Endodermal cell (in vitro differentiated cells): ENCODE measurements at regions not wholly inside any gene's neighbourhood (a gene's known extent, or its start where the extent isn't known, plus 50 kb on each side); places are given as distances from the start of the nearest gene placed in this dataset.
"Not testable (repeated sequence)": the region's sequence is repeated elsewhere in the genome, so short reads cannot be mapped to it uniquely, and the experiment has no call there.

Source experiments
- DNase-seq: peaks from one replicate; pipeline ENCODE4 v3.0.0-alpha.2; 2017
- H3K27ac ChIP-seq: 2 replicates; pipeline ENCODE4 v1.5.1; 2013; ENCODE audit warnings: mild to moderate bottlenecking, low read depth, low read length, moderate library complexity
- H3K27me3 ChIP-seq: 2 replicates; pipeline ENCODE4 v1.6.1; 2013; ENCODE audit warnings: mild to moderate bottlenecking, low read length, moderate library complexity; ENCODE audit not compliant: insufficient read depth, control insufficient read depth, poor library complexity, severe bottlenecking
- H3K36me3 ChIP-seq: 2 replicates; pipeline ENCODE4 v1.7.0; 2013; ENCODE audit warnings: mild to moderate bottlenecking, low read length, moderate library complexity; ENCODE audit not compliant: control insufficient read depth, insufficient read depth
- H3K4me1 ChIP-seq: one replicate; pipeline ENCODE4 v1.7.0; 2013; ENCODE audit warnings: low read length; ENCODE audit not compliant: control insufficient read depth, insufficient read depth
- H3K4me3 ChIP-seq: 2 replicates; pipeline ENCODE4 v1.5.1; 2013; ENCODE audit warnings: mild to moderate bottlenecking, low read length, moderate library complexity
- H3K9ac ChIP-seq: 2 replicates; pipeline ENCODE4 v1.6.1; 2013; ENCODE audit warnings: mild to moderate bottlenecking, low read length, moderate library complexity; ENCODE audit not compliant: poor library complexity, severe bottlenecking; ENCODE audit errors: extremely low read depth
- H3K9me3 ChIP-seq: 2 replicates; pipeline ENCODE4 v1.6.1; 2013; ENCODE audit warnings: mild to moderate bottlenecking, low read length, moderate library complexity; ENCODE audit not compliant: control insufficient read depth
- H3K27ac Mint-ChIP-seq: 2 replicates; pipeline ENCODE4 v1.8.0; 2020; ENCODE audit warnings: mixed read lengths
- H3K27me3 Mint-ChIP-seq: 2 replicates; pipeline ENCODE4 v1.8.0; 2021; ENCODE audit warnings: mild to moderate bottlenecking, mixed read lengths; ENCODE audit not compliant: insufficient read depth
- H3K36me3 Mint-ChIP-seq: 2 replicates; pipeline ENCODE4 v1.8.0; 2020; ENCODE audit warnings: low read depth, mixed read lengths
- H3K4me1 Mint-ChIP-seq: 2 replicates; pipeline ENCODE4 v1.8.0; 2020; ENCODE audit warnings: mixed read lengths
- H3K4me3 Mint-ChIP-seq: 2 replicates; pipeline ENCODE4 v1.8.0; 2020; ENCODE audit warnings: mild to moderate bottlenecking, moderate library complexity, mixed read lengths
- H3K9me3 Mint-ChIP-seq: 2 replicates; pipeline ENCODE4 v1.8.0; 2020; ENCODE audit warnings: mild to moderate bottlenecking, mixed read lengths
- CTCF ChIP-seq: fragments of 200-600 bp; sonication (generic); conservative IDR thresholded peaks from 2 replicates; pipeline ENCODE4 v1.5.0; 2021; ENCODE audit warnings: antibody characterized with exemption, mild to moderate bottlenecking
- WGBS, 2 experiments: methylation state at CpG; one replicate each; pipeline versions ENCODE4 v1.1.5 to v1.1.7; 2013; ENCODE audit warnings: missing lambda C conversion rate in 2 of 2, mixed read lengths in 1 of 2; ENCODE audit not compliant: insufficient coverage in 1 of 2, insufficient read length in 1 of 2; 5-methylcytosine and 5-hydroxymethylcytosine counted together

- Histone ChIP-seq H3K4me3 (no peak overlapping the region), H3K27me3 (no peaks in the 10 kb centered on the region), H3K4me1 (no peaks in the 10 kb centered on the region), H3K9ac (no peak overlapping the region), H3K27ac (no peak overlapping the region), H3K9me3 (no peaks in the 10 kb centered on the region), H3K36me3 (no peaks in the 10 kb centered on the region)
- 87 to 91% methylated on average over 3 to 4 of the region's 4 CpGs for WGBS, 2 experiments
- H3K9me3 Mint-ChIP-seq, result no peaks in the 10 kb centered on the region
- H3K27ac Mint-ChIP-seq, result no peak overlapping the region
- no peaks in the 10 kb centered on the region for H3K4me1 Mint-ChIP-seq
- no peak for DNase-seq
- H3K36me3 Mint-ChIP-seq, result no peaks in the 10 kb centered on the region
- no peak for TF ChIP-seq CTCF
- H3K4me3 Mint-ChIP-seq, result no peak overlapping the region
- peaks cover 9% of the 10 kb centered on the region for H3K27me3 Mint-ChIP-seq
Observed at GRCh38 chr7:142508251-142508650, 241.0 kb upstream of the PRSS1 start.

GRCh38 chr7:142507799-142508198 lies 241.5 kb upstream of the PRSS1 start:
- no peaks in the 10 kb centered on the region for H3K4me1 Mint-ChIP-seq
- no peak for DNase-seq
- WGBS, 2 experiments, result 83 to 92% methylated on average over 4 to 5 of the region's 5 CpGs
- H3K4me3 Mint-ChIP-seq, result no peak overlapping the region
- Histone ChIP-seq H3K4me1 (no peaks in the 10 kb centered on the region), H3K4me3 (no peak overlapping the region), H3K27me3 (no peaks in the 10 kb centered on the region), H3K36me3 (no peaks in the 10 kb centered on the region), H3K27ac (no peak overlapping the region), H3K9ac (no peak overlapping the region), H3K9me3 (no peaks in the 10 kb centered on the region)
- no peak for TF ChIP-seq CTCF
- H3K27ac Mint-ChIP-seq, result no peak overlapping the region
- peaks cover 9% of the 10 kb centered on the region for H3K27me3 Mint-ChIP-seq
- H3K9me3 Mint-ChIP-seq, result no peaks in the 10 kb centered on the region
- H3K36me3 Mint-ChIP-seq, result no peaks in the 10 kb centered on the region

- not testable (repeated sequence) for H3K27ac ChIP-seq, DNase-seq, H3K4me1 Mint-ChIP-seq, H3K9me3 Mint-ChIP-seq, H3K4me3 Mint-ChIP-seq, H3K27me3 ChIP-seq, H3K9ac ChIP-seq, H3K27ac Mint-ChIP-seq, H3K36me3 Mint-ChIP-seq, H3K4me1 ChIP-seq, H3K9me3 ChIP-seq, H3K36me3 ChIP-seq, H3K4me3 ChIP-seq
- 81 to 90% methylated on average over 2 to 5 of the region's 5 CpGs for WGBS, 2 experiments
- H3K27me3 Mint-ChIP-seq, result peaks cover 12% of the 10 kb centered on the region
Observed at GRCh38 chr7:142507066-142507465, 242.2 kb upstream of the PRSS1 start.

- peaks cover 12% of the 10 kb centered on the region for H3K27me3 Mint-ChIP-seq
- no peak for DNase-seq
- no peak overlapping the region for H3K27ac Mint-ChIP-seq
- no peak for TF ChIP-seq CTCF
- no peaks in the 10 kb centered on the region for H3K36me3 Mint-ChIP-seq
- H3K4me3 ChIP-seq, result no peak overlapping the region
- H3K4me1 Mint-ChIP-seq, result no peaks in the 10 kb centered on the region
- no peaks in the 10 kb centered on the region for H3K27me3 ChIP-seq
- no peaks in the 10 kb centered on the region for H3K9me3 Mint-ChIP-seq
- no peak overlapping the region for H3K27ac ChIP-seq
- WGBS, 2 experiments, result 83 to 86% methylated on average over 3 of the region's 3 CpGs
- H3K4me3 Mint-ChIP-seq, result no peak overlapping the region
- H3K9ac ChIP-seq, result no peak overlapping the region
- H3K36me3 ChIP-seq, result no peaks in the 10 kb centered on the region
- no peaks in the 10 kb centered on the region for H3K9me3 ChIP-seq
- H3K4me1 ChIP-seq, result no peaks in the 10 kb centered on the region
Observed at GRCh38 chr7:142506601-142507000, 242.7 kb upstream of the PRSS1 start.
